Tibial nerve (tissue), 3 donors: ENCODE measurements at regions not wholly inside any gene's neighbourhood (a gene's known extent, or its start where the extent isn't known, plus 50 kb on each side); places are given as distances from the start of the nearest gene placed in this dataset.

Source experiments
- POLR2A ChIP-seq, 2 donors: fragments of 450-650 bp; IDR thresholded peaks; one replicate each; pipeline ENCODE4 v1.6.1; 2017; ENCODE audit warnings: antibody characterized with exemption in 2 of 2, mild to moderate bottlenecking in 2 of 2, moderate library complexity in 2 of 2
- TF ChIP-seq, protein P1 (sequence below), 5 experiments: fragments of 200-600 bp in 3 of 5; fragments of 450-650 bp in 2 of 5; sonication (generic) in 3 of 5; IDR thresholded peaks; one replicate each; pipeline ENCODE4 v1.5.1; 2016 to 2019; ENCODE audit warnings: antibody characterized with exemption in 5 of 5, mild to moderate bottlenecking in 3 of 5, moderate library complexity in 2 of 5

DNA sequence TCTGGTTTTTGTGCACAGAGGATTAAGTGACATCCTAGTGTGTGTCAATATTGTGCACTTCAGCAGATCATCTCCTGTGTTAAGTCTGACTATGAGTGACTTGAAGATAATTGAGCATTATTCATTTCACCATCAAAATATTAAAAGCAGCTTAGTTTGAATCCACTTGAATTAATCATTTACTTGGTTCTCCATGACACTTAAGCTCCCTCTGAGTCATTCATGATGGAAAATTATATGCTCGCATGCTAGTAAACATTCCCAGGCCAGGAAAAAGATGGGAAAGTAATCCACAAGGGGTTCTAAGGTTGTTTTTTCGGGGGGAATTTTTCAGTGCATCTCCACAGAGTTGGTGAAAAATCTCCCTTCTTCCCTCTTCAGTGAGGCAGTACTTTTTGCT, 97.2 kb upstream of the EOLA2 start:
- no peak for TF ChIP-seq POLR2A (IDR thresholded peaks at IDR 0.05)
- TF ChIP-seq, protein P1, sequence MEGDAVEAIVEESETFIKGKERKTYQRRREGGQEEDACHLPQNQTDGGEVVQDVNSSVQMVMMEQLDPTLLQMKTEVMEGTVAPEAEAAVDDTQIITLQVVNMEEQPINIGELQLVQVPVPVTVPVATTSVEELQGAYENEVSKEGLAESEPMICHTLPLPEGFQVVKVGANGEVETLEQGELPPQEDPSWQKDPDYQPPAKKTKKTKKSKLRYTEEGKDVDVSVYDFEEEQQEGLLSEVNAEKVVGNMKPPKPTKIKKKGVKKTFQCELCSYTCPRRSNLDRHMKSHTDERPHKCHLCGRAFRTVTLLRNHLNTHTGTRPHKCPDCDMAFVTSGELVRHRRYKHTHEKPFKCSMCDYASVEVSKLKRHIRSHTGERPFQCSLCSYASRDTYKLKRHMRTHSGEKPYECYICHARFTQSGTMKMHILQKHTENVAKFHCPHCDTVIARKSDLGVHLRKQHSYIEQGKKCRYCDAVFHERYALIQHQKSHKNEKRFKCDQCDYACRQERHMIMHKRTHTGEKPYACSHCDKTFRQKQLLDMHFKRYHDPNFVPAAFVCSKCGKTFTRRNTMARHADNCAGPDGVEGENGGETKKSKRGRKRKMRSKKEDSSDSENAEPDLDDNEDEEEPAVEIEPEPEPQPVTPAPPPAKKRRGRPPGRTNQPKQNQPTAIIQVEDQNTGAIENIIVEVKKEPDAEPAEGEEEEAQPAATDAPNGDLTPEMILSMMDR (IDR thresholded peaks at IDR 0.05), result no peak
